ENCODE measurements at regions not wholly inside any gene's neighbourhood (a gene's known extent, or its start where the extent isn't known, plus 50 kb on each side); places are given as distances from the start of the nearest gene placed in this dataset.

- Histone ChIP-seq H3K27ac (no peak overlapping the region), H3K4me3 (ENCODE audit: low read depth, low read length) (no peak overlapping the region), H3K9me3 (ENCODE audit: severe bottlenecking) (no peaks in the 10 kb centered on the region), H3K27me3 (ENCODE audit: insufficient read depth, low read depth, severe bottlenecking) (peaks cover 23% of the 10 kb centered on the region), H3K36me3 (no peaks in the 10 kb centered on the region)
- TF ChIP-seq CTCF (IDR thresholded peaks at IDR 0.05; ENCODE audit: low read depth, low read length): no peak
- no peak for DNase-seq
Measured at GRCh38 chrX:116873671-116874070, 410.9 kb upstream of the CT83 start.

GRCh38 chrX:116872931-116873330 lies 410.2 kb upstream of the CT83 start:
- Histone ChIP-seq H3K4me3 (ENCODE audit: low read depth, low read length) (no peak overlapping the region), H3K27me3 (ENCODE audit: insufficient read depth, low read depth, severe bottlenecking) (peaks cover 18% of the 10 kb centered on the region), H3K36me3 (no peaks in the 10 kb centered on the region), H3K27ac (no peak overlapping the region), H3K9me3 (ENCODE audit: severe bottlenecking) (no peaks in the 10 kb centered on the region)
- no peak for TF ChIP-seq CTCF (IDR thresholded peaks at IDR 0.05; ENCODE audit: low read depth, low read length)
- no peak for DNase-seq

- Histone ChIP-seq H3K36me3 (no peaks in the 10 kb centered on the region), H3K27me3 (ENCODE audit: insufficient read depth, low read depth, severe bottlenecking) (peaks cover 4% of the 10 kb centered on the region), H3K27ac (no peak overlapping the region), H3K9me3 (ENCODE audit: severe bottlenecking) (no peaks in the 10 kb centered on the region), H3K4me3 (ENCODE audit: low read depth, low read length) (no peak overlapping the region)
- no peak for DNase-seq
- TF ChIP-seq CTCF (IDR thresholded peaks at IDR 0.05; ENCODE audit: low read depth, low read length): no peak
Measured at GRCh38 chrX:116863029-116863428, 400.3 kb upstream of the CT83 start.

GRCh38 chrX:116862340-116862739 lies 399.6 kb upstream of the CT83 start:
- Histone ChIP-seq H3K4me3 (ENCODE audit: low read depth, low read length) (no peak overlapping the region), H3K9me3 (ENCODE audit: severe bottlenecking) (no peaks in the 10 kb centered on the region), H3K27me3 (ENCODE audit: insufficient read depth, low read depth, severe bottlenecking) (peaks cover 4% of the 10 kb centered on the region), H3K27ac (no peak overlapping the region), H3K36me3 (no peaks in the 10 kb centered on the region)
- no peak for TF ChIP-seq CTCF (IDR thresholded peaks at IDR 0.05; ENCODE audit: low read depth, low read length)
- DNase-seq: no peak

- no peak for DNase-seq
- TF ChIP-seq CTCF (IDR thresholded peaks at IDR 0.05; ENCODE audit: low read depth, low read length): no peak
- Histone ChIP-seq H3K27ac (no peak overlapping the region), H3K4me3 (ENCODE audit: low read depth, low read length) (no peak overlapping the region), H3K9me3 (ENCODE audit: severe bottlenecking) (no peaks in the 10 kb centered on the region), H3K27me3 (ENCODE audit: insufficient read depth, low read depth, severe bottlenecking) (peaks cover 33% of the 10 kb centered on the region), H3K36me3 (no peaks in the 10 kb centered on the region)
Measured at GRCh38 chrX:116841290-116841689, 378.5 kb upstream of the CT83 start.

GRCh38 chrX:116827063-116827462 lies 364.3 kb upstream of the CT83 start:
- Histone ChIP-seq H3K9me3 (ENCODE audit: severe bottlenecking) (no peaks in the 10 kb centered on the region), H3K4me3 (ENCODE audit: low read depth, low read length) (no peak overlapping the region), H3K27me3 (ENCODE audit: insufficient read depth, low read depth, severe bottlenecking) (peaks cover 29% of the 10 kb centered on the region), H3K27ac (no peak overlapping the region), H3K36me3 (no peaks in the 10 kb centered on the region)
- no peak for DNase-seq
- TF ChIP-seq CTCF (IDR thresholded peaks at IDR 0.05; ENCODE audit: low read depth, low read length): no peak
